ENCODE measurements at regions not wholly inside any gene's neighbourhood (a gene's known extent, or its start where the extent isn't known, plus 50 kb on each side); places are given as distances from the start of the nearest gene placed in this dataset.

DNA sequence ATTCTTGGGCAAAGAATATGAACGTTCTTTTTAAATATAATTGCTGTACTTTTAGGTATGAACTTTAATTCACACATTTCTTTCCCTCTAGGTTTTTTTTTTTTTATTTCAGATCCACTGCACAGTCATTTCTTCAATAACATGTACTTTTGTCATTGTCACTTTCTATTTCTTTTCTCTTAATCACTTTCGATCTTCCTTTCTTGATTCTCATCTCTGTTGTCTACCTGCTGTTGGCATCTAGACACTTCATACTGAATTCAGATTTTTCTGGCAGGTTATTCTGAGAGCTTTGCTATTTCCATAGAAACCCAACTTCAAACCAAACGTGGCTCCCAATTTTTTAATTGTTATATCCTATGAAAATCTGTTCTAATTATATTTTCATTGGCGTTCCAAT, 211.7 kb upstream of the KLF6 start:
- ATAC-seq (replicated peaks in 1 of 2): peak in 1 of 2 donors; percentile 48

DNA sequence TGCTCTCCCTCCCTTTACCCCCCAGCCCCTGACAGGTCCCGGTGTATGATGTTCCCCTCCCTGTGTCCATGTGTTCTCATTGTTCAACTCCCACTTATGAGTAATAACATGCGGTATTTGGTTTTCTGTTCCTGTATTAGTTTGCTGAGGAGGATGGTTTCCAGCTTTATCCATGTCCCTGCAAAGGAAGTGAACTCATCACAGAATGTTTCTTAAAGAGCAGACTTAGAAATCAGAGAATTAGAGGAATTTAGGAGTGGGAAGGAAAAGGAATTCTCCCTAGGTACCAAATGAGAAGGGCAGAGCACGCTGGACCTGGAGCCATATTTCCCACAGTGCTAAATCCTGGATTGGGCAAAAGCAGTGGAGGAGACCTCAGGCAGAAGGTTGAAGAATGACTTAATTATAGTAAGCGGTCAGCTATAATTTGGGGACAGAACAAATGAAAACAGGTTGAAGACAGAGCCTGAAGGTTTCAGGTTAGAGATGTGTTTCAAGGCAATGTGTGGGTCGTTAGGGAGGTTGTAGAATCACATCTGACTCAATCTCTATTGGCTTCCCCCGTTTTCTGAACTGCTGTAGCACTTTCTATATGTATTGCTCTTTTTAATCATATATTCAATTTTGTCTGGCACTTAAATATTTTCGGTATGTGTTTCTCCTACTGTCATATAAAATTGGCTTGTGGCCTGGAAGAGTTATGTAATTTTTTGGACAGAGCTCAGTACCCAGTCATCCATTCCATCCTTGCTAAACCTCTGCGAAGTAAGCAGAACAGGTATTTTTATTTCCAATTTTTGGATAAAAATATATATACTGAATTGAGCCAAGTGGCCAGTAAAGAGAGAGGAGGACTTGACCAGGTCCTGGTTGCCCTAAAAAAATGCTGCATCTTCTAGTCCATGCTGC, 210.5 kb upstream of the KLF6 start:
- Mint-ChIP-seq H3K9me3 (peaks cover 4 to 8% of the 10 kb centered on the region in 2 donors), H3K27ac (no peak overlapping the region), H3K4me3 (no peak overlapping the region), H3K4me1 (ENCODE audit: low read depth) (peaks cover 12% of the 10 kb centered on the region), H3K36me3 (ENCODE audit: insufficient read depth in 2 of 2) (peaks cover 8% of the 10 kb centered on the region in 2 donors), H3K27me3 (ENCODE audit: low read depth) (peaks cover 12% of the 10 kb centered on the region)
- ATAC-seq (replicated peaks in 1 of 2) (no peak), DNase-seq (no peak)

More for the DNA sequence above, 211.7 kb upstream of the KLF6 start:
- Mint-ChIP-seq H3K9me3 (peaks cover 8 to 10% of the 10 kb centered on the region in 2 donors), H3K27ac (no peak overlapping the region), H3K27me3 (ENCODE audit: low read depth) (peaks cover 6% of the 10 kb centered on the region), H3K4me1 (ENCODE audit: low read depth) (peaks cover 12% of the 10 kb centered on the region), H3K4me3 (no peak overlapping the region), H3K36me3 (ENCODE audit: insufficient read depth in 2 of 2) (peaks cover 13 to 14% of the 10 kb centered on the region in 2 donors)
- no peak for DNase-seq

DNA sequence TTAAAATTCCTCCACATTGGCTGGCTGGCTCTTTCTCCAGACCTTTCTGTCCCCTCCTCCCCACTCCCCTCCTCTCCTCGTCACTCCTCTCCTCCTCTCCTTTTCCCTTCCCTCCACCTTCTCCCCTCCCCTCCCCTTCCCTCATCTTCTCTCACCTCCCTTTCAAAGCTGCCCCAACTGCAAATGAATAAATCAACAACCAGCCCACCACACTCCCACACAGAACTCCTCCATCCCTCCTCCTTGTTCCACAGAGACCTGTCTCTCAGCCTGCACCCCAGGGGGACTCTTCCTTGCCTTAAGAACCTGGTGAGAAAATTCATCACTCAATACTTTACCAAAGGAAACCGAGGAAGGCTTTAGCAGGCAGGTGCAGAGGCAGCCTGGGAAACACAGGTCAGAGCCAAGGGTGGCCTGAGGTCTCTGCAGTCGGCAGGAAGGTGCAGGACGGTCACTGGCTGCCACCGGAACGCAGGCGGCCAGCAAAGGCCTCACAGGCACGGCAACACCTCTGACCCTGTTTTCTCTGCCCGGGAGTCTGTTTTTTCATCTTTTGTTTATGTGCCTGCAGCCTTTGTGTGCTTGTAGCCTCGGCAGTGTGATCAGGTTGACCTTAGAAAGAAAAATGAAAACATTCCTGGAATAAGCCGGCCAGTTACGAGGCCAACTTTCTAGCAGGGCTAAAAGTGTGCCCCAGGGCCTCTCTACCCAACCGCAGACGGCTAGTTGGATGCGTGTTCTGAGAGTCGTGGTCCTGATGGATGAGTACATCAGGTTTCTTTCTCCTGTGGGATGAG, 207.6 kb upstream of the KLF6 start:
- H3K27ac Mint-ChIP-seq: no peak overlapping the region
- ATAC-seq (replicated peaks in 1 of 2): no peak
- H3K4me1 Mint-ChIP-seq (ENCODE audit: low read depth): peaks cover 25% of the 10 kb centered on the region
- H3K9me3 Mint-ChIP-seq: peaks cover 0 to 1% of the 10 kb centered on the region in 2 donors
- DNase-seq: no peak
- no peak overlapping the region for H3K4me3 Mint-ChIP-seq
- peaks cover 12% of the 10 kb centered on the region for H3K27me3 Mint-ChIP-seq (ENCODE audit: low read depth)
- H3K36me3 Mint-ChIP-seq (ENCODE audit: insufficient read depth in 2 of 2): no peaks in the 10 kb centered on the region

DNA sequence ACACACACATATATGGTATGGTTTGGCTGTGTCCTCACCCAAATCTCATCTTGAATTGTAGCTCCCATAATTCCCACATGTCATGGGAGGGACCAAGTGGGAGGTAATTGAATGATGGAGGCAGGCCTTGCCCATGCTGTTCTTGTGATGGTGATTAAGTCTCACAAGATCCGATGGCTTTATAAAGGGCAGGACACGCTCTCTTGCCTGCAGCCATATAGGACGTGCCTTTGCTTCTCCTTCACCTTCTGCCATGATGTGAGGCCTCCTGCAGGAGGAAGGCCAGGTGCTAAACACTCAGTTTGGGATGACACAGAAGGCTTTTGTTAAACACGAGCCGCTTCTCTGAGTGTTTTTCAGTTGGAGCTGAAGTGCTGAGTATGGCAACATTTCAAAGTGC, 205.3 kb upstream of the KLF6 start:
- H3K4me1 Mint-ChIP-seq (ENCODE audit: low read depth): peaks cover 15% of the 10 kb centered on the region
- H3K27ac Mint-ChIP-seq: no peak overlapping the region
- DNase-seq: no peak

DNA sequence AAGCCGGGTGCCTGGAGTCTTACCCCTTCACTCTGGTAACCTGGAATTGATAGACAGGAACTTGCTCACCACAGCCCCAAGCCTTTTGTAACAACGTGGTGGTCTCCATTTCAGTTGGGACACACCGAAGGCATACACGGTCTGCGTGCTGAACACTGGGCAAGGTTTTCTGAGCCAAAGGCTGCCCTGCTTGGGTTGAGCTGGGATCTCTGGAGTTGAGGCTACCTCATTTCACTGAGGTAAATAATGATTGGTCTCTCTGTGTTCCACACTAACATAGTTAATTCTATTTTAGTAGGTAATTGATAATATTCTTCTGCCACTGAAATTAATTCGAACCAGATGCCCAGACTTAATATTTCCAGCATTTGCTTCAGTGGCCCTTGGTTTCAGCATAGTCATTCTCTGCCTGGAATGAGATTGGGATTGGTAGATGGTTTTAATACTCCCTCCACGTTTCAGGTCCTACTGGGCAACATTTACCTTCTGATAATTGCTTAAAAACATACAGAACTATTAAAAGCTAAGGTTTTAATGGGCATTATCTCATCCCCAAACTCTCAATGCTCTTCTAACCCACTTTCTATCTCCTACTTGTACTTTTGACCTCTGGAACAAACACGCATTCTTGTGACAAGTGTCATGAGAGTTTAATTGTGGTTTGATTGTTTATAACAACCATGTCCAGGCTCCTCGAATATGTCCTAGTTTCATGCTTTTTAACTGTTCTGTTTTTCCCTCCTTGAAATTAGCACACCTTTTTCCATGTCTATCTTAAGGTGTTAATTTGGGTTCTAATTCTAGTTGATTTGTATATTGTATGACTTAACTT, 202.3 kb upstream of the KLF6 start:
- Mint-ChIP-seq H3K27me3 (ENCODE audit: low read depth) (peaks cover 12% of the 10 kb centered on the region), H3K27ac (no peak overlapping the region), H3K36me3 (ENCODE audit: insufficient read depth in 2 of 2) (peaks cover 2 to 6% of the 10 kb centered on the region in 2 donors), H3K9me3 (peaks cover 1 to 4% of the 10 kb centered on the region in 2 donors), H3K4me3 (no peak overlapping the region), H3K4me1 (ENCODE audit: low read depth) (peaks cover 15% of the 10 kb centered on the region)
- ATAC-seq (replicated peaks in 1 of 2) (no peak), DNase-seq (no peak)

More for the DNA sequence above, 205.3 kb upstream of the KLF6 start:
- H3K4me3 Mint-ChIP-seq: no peak overlapping the region
- H3K36me3 Mint-ChIP-seq (ENCODE audit: insufficient read depth in 2 of 2): no peaks in the 10 kb centered on the region
- ATAC-seq (replicated peaks in 1 of 2): no peak
- peaks cover 12% of the 10 kb centered on the region for H3K27me3 Mint-ChIP-seq (ENCODE audit: low read depth)
- peaks cover 0 to 1% of the 10 kb centered on the region in 2 donors for H3K9me3 Mint-ChIP-seq

DNA sequence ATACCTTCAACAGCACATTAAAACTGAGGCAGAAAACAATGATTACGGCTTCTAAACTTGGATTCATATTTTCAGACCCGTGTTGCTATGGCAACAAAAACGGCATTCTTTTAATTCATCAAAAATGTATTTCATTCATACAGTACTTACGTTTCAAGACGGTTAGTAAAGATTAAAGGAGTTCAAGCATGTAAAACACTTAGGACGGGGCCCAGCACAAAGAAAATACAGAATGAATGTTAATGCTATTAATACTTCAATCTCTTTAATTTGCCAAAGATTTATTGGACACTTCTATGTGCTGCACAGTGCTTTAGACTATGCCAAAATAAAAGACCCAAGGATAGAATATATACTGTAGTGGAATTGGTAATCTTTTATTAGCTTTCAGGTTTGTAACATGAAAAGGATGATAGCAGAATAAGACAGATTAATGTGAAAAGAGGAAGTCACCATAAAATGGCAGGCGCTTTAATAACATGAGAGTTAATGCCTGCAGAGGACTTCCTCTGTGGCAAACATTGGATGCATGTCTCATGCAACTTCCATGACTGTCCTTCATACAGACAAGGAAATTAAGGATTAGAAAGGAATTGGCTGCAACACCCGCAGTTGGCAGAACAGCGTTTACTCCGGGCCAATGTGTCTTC, 201.6 kb upstream of the KLF6 start:
- DNase-seq: no peak
- Mint-ChIP-seq H3K27ac (no peak overlapping the region), H3K4me1 (ENCODE audit: low read depth) (peaks cover 19% of the 10 kb centered on the region), H3K9me3 (peaks cover 1 to 4% of the 10 kb centered on the region in 2 donors), H3K4me3 (no peak overlapping the region), H3K36me3 (ENCODE audit: insufficient read depth in 2 of 2) (peaks cover 2 to 6% of the 10 kb centered on the region in 2 donors), H3K27me3 (ENCODE audit: low read depth) (peaks cover 5% of the 10 kb centered on the region)
- no peak for ATAC-seq (replicated peaks in 1 of 2)

DNA sequence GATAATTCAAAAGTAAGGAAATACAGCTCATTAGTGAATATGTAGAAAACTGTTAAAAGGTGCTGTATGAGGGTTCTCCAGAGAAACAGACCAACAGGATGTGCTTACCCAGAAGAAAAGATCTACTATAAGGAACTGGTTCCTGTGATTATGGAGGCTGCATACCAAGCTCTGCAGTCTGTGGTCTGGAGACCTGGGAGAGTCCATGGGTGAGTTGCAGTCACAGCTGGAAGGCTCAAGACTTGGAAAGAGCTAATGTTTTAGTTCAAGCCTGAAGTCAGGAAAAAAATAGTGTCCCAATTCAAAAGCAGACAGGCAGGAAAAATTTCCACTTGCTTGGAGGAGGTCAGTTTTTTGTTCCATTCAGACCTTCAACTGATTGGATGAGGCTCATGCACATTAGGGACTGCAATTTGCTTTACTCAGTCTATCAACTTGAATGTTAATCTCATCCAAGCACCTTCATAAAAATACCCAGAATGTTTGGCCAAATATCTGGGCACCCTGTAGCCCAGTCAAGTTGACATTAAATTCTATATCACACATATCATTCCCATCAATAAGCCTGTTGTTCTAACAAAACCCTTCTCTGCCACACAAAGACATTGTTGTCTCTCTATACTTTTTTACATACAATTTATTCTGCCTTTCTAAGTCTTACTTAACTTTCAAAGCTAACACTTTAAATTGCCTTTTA, 197.9 kb upstream of the KLF6 start:
- Mint-ChIP-seq H3K27ac (no peak overlapping the region), H3K4me3 (no peak overlapping the region), H3K36me3 (ENCODE audit: insufficient read depth in 2 of 2) (peaks cover 4 to 9% of the 10 kb centered on the region in 2 donors), H3K27me3 (ENCODE audit: low read depth) (no peaks in the 10 kb centered on the region), H3K4me1 (ENCODE audit: low read depth) (peaks cover 34% of the 10 kb centered on the region), H3K9me3 (peaks cover 1 to 4% of the 10 kb centered on the region in 2 donors)
- ATAC-seq (replicated peaks in 1 of 2) (no peak), DNase-seq (no peak)

DNA sequence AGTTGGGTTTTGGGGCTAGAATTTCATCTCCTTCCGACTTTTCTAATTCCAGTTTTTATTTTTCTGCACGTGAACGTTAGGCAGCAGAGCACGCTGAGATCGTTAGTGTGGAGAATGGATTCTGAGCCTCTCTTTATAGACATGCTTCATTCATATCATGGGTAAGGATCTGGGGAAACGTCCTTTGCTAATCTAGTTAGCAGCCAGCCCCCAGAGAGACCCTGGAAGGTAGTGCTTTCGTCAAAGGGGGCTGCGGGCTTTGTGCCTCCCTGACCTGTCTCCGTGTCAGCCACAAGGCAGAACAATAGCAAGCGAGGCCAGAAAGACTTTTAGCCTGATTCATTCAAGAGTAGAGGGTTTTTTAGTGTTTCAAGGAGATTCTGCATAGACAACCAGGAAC, 196.3 kb upstream of the KLF6 start:
- ATAC-seq (replicated peaks in 1 of 2): no peak
- H3K27me3 Mint-ChIP-seq (ENCODE audit: low read depth): no peaks in the 10 kb centered on the region
- no peak for DNase-seq
- no peak overlapping the region for H3K27ac Mint-ChIP-seq
- H3K4me1 Mint-ChIP-seq (ENCODE audit: low read depth): peaks cover 34% of the 10 kb centered on the region
- peak overlapping the region in 1 of 2 donors; percentile 24 for H3K4me3 Mint-ChIP-seq
- peaks cover 4 to 9% of the 10 kb centered on the region in 2 donors for H3K36me3 Mint-ChIP-seq (ENCODE audit: insufficient read depth in 2 of 2)
- H3K9me3 Mint-ChIP-seq: peaks cover 0 to 4% of the 10 kb centered on the region in 2 donors

DNA sequence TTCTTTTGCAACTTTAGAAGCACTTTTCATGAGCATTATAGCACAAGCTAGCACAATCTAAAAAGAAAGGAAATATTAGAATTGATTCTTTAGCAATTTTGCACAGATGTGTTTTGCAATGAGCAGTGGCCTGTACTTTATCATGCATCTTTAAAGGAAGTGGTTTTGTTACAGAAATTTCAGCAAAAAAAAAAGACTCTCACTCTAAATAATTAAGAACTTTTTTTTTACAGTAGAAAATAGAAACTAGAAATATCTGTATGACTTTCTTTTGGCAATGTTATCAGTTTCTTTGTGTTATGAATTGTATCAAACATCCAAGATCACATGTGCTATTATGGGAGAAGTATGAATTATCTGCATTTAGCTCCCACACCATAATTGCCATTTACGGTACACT, 195.7 kb upstream of the KLF6 start:
- peak overlapping the region in 1 of 2 donors; percentile 54 for H3K4me3 Mint-ChIP-seq

DNA sequence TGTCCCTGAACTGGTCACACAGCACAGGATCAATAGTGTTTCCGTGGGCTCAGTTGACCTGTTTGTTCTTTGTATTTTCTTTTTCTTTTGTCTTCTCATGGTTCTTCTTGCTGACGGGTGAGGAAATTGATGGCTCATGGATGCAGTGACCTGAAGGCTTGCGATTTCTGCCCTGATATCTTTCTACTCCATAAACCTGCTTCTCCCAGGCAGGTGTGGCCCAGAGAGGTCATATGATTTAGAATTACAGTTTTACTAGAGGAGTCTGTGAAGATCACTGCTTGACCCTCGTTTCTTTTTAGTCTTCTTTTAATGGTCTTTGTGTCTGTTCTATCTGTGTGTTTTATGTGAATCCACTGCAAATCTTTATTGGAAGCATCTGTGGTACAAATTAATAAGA, 195.1 kb upstream of the KLF6 start:
- ATAC-seq (replicated peaks in 1 of 2): no peak
- Mint-ChIP-seq H3K9me3 (peaks cover 0 to 4% of the 10 kb centered on the region in 2 donors), H3K27ac (no peak overlapping the region), H3K27me3 (ENCODE audit: low read depth) (no peaks in the 10 kb centered on the region), H3K36me3 (ENCODE audit: insufficient read depth in 2 of 2) (peaks cover 4 to 11% of the 10 kb centered on the region in 2 donors), H3K4me1 (ENCODE audit: low read depth) (peaks cover 34% of the 10 kb centered on the region), H3K4me3 (peak overlapping the region in 1 of 2 donors; percentile 54)
- DNase-seq: no peak

More for the DNA sequence above, 195.7 kb upstream of the KLF6 start:
- Mint-ChIP-seq H3K4me1 (ENCODE audit: low read depth) (peaks cover 34% of the 10 kb centered on the region), H3K9me3 (peaks cover 0 to 4% of the 10 kb centered on the region in 2 donors), H3K27ac (no peak overlapping the region), H3K36me3 (ENCODE audit: insufficient read depth in 2 of 2) (peaks cover 4 to 9% of the 10 kb centered on the region in 2 donors), H3K27me3 (ENCODE audit: low read depth) (no peaks in the 10 kb centered on the region)
- ATAC-seq (replicated peaks in 1 of 2) (peak; percentile 36 to 41), DNase-seq (no peak)

DNA sequence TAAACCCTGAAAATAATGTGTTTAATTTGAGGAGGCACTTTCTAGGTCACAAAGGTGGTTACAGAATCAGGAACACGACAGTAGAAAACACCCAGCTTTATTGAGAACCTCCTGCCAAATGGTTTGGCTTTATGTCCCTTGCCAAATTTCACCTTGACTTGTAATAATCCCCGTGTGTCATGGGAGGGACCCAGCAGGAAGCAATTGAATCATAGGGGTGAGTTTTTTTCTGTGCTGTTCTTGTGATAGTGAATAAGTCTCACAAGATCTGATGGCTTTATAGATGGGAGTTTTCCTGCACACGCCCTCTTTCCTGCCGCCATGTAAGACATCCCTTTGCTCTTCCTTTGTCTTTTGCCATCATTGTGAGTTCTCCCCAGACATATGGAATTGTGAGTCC, 193.8 kb upstream of the KLF6 start:
- Mint-ChIP-seq H3K9me3 (peaks cover 3 to 4% of the 10 kb centered on the region in 2 donors), H3K36me3 (ENCODE audit: insufficient read depth in 2 of 2) (peaks cover 8 to 15% of the 10 kb centered on the region in 2 donors), H3K4me1 (ENCODE audit: low read depth) (peaks cover 42% of the 10 kb centered on the region), H3K27me3 (ENCODE audit: low read depth) (no peaks in the 10 kb centered on the region), H3K4me3 (peak overlapping the region in 1 of 2 donors; percentile 31), H3K27ac (no peak overlapping the region)
- DNase-seq (peak in 1 of 2 donors; percentile 17), ATAC-seq (replicated peaks in 1 of 2) (peak in 1 of 2 donors; percentile 64)
